Loucy (cell line): ENCODE measurements at regions not wholly inside any gene's neighbourhood (a gene's known extent, or its start where the extent isn't known, plus 50 kb on each side); places are given as distances from the start of the nearest gene placed in this dataset.

Experiments
- H2AFZ ChIP-seq: fragments of 200-600 bp; sonication (generic); 2 replicates; pipeline ENCODE4 v1.6.0; 2016; ENCODE audit warnings: antibody characterized with exemption, mild to moderate bottlenecking, low read length, moderate library complexity
- H3F3A ChIP-seq: fragments of 200-600 bp; 2 replicates; pipeline ENCODE4 v1.6.0; 2016; ENCODE audit warnings: antibody characterized with exemption, low read depth, mild to moderate bottlenecking
- H3K27me3 ChIP-seq: fragments of 200-600 bp; sonication (generic); 2 replicates; pipeline ENCODE4 v1.6.1; 2014; ENCODE audit warnings: low read length, mild to moderate bottlenecking; ENCODE audit not compliant: insufficient read depth, poor library complexity, severe bottlenecking
- H3K36me3 ChIP-seq: fragments of 200-600 bp; sonication (generic); 2 replicates; pipeline ENCODE4 v1.6.1; 2016; ENCODE audit warnings: low read length; ENCODE audit not compliant: insufficient read depth
- H3K4me1 ChIP-seq: fragments of 200-600 bp; sonication (generic); 2 replicates; pipeline ENCODE4 v1.5.1; 2014; ENCODE audit warnings: low read length, mild to moderate bottlenecking; ENCODE audit not compliant: insufficient read depth, poor library complexity, severe bottlenecking
- H3K4me2 ChIP-seq: fragments of 200-600 bp; sonication (generic); 2 replicates; pipeline ENCODE4 v1.6.0; 2014; ENCODE audit warnings: antibody characterized with exemption, low read length, low read depth, mild to moderate bottlenecking; ENCODE audit not compliant: poor library complexity, severe bottlenecking
- H3K4me3 ChIP-seq: fragments of 200-600 bp; sonication (generic); 2 replicates; pipeline ENCODE4 v1.5.1; 2014; ENCODE audit warnings: low read length, mild to moderate bottlenecking, mixed read lengths; ENCODE audit not compliant: poor library complexity, severe bottlenecking
- H3K79me2 ChIP-seq: fragments of 200-600 bp; sonication (generic); 2 replicates; pipeline ENCODE4 v1.6.1; 2014; ENCODE audit warnings: low read length; ENCODE audit not compliant: insufficient read depth
- H3K9ac ChIP-seq: fragments of 200-600 bp; sonication (generic); 2 replicates; pipeline ENCODE4 v1.6.0; 2014; ENCODE audit warnings: mild to moderate bottlenecking, low read depth, low read length, moderate library complexity; ENCODE audit not compliant: poor library complexity, severe bottlenecking
- H3K9me2 ChIP-seq: fragments of 200-600 bp; sonication (generic); replicated peaks from 2 replicates; pipeline ENCODE4 v1.6.1; 2016; ENCODE audit warnings: low read depth, low read length, mixed read lengths
- H3K9me3 ChIP-seq: fragments of 200-600 bp; sonication (generic); 2 replicates; pipeline ENCODE4 v1.6.1; 2014; ENCODE audit warnings: mild to moderate bottlenecking, antibody characterized with exemption, low read length, low read depth; ENCODE audit not compliant: insufficient read depth
- H4K20me1 ChIP-seq: fragments of 200-600 bp; sonication (generic); 2 replicates; pipeline ENCODE4 v1.6.0; 2014; ENCODE audit warnings: antibody characterized with exemption, low read length, mild to moderate bottlenecking; ENCODE audit not compliant: insufficient read depth, poor library complexity, severe bottlenecking
- CTCF ChIP-seq: fragments of 200-600 bp; sonication (generic); conservative IDR thresholded peaks from 2 replicates; pipeline ENCODE4 v1.5.1; 2014; ENCODE audit warnings: mild to moderate bottlenecking, antibody characterized with exemption, low read length
- EZH2phosphoT487 ChIP-seq: fragments of 200-600 bp; IDR thresholded peaks from 2 replicates; pipeline ENCODE4 v1.6.1; 2018; ENCODE audit warnings: antibody characterized with exemption, mild to moderate bottlenecking, moderate library complexity, borderline replicate concordance

GRCh38 chr4:71863457-71863856 is 79.6 kb upstream of the GC start:
- H4K20me1 ChIP-seq: no peaks in the 10 kb centered on the region
- no peaks in the 10 kb centered on the region for H3K27me3 ChIP-seq

GRCh38 chr4:71864380-71864779 is 80.5 kb upstream of the GC start:
- no peaks in the 10 kb centered on the region for H3K27me3 ChIP-seq
- H3K79me2 ChIP-seq: no peaks in the 10 kb centered on the region
- peaks cover 4% of the 10 kb centered on the region; the same call in 1 of the 2 replicates for H3K9me3 ChIP-seq
- no peaks in the 10 kb centered on the region for H3K4me1 ChIP-seq
- no peaks in the 10 kb centered on the region for H4K20me1 ChIP-seq
- H2AFZ ChIP-seq: no peak overlapping the region
- 0 out of 2 replicates have a peak, but pooled peaks cover 5% of the 10 kb centered on the region for H3K9me2 ChIP-seq
- H3F3A ChIP-seq: no peaks in the 10 kb centered on the region
- H3K36me3 ChIP-seq: no peaks in the 10 kb centered on the region
- no peak for TF ChIP-seq CTCF
- TF ChIP-seq EZH2phosphoT487: no peak
- H3K4me2 ChIP-seq: no peak overlapping the region
- no peak overlapping the region for H3K4me3 ChIP-seq
- no peak overlapping the region for H3K9ac ChIP-seq

More at GRCh38 chr4:71863457-71863856, 79.6 kb upstream of the GC start:
- no peaks in the 10 kb centered on the region for H3K36me3 ChIP-seq
- H3K9me3 ChIP-seq: peaks cover 4% of the 10 kb centered on the region; the same call in 1 of the 2 replicates
- H2AFZ ChIP-seq: no peak overlapping the region
- no peak overlapping the region for H3K4me3 ChIP-seq
- TF ChIP-seq CTCF (no peak), EZH2phosphoT487 (no peak)
- no peak overlapping the region for H3K4me2 ChIP-seq
- H3K79me2 ChIP-seq: no peaks in the 10 kb centered on the region
- no peaks in the 10 kb centered on the region for H3K4me1 ChIP-seq
- no peaks in the 10 kb centered on the region for H3F3A ChIP-seq
- 0 out of 2 replicates have a peak, but pooled peaks cover 5% of the 10 kb centered on the region for H3K9me2 ChIP-seq
- no peak overlapping the region for H3K9ac ChIP-seq

GRCh38 chr4:71866212-71866885 is 82.5 kb upstream of the GC start:
- 0 out of 2 replicates have a peak, but pooled peaks cover 5% of the 10 kb centered on the region for H3K9me2 ChIP-seq
- H2AFZ ChIP-seq: no peak overlapping the region
- H3K4me3 ChIP-seq: no peak overlapping the region
- peaks cover 4% of the 10 kb centered on the region; the same call in 1 of the 2 replicates for H3K9me3 ChIP-seq
- H3K9ac ChIP-seq: no peak overlapping the region
- H3K4me1 ChIP-seq: no peaks in the 10 kb centered on the region
- no peaks in the 10 kb centered on the region for H3K79me2 ChIP-seq
- H4K20me1 ChIP-seq: no peaks in the 10 kb centered on the region
- no peak overlapping the region for H3K4me2 ChIP-seq
- H3F3A ChIP-seq: no peaks in the 10 kb centered on the region
- no peaks in the 10 kb centered on the region for H3K27me3 ChIP-seq
- no peaks in the 10 kb centered on the region for H3K36me3 ChIP-seq
- TF ChIP-seq CTCF (no peak), EZH2phosphoT487 (no peak)
